NCI-H446 treated with DMSO at 0.1 percent for 48 hours (cell line): ENCODE measurements at regions not wholly inside any gene's neighbourhood (a gene's known extent, or its start where the extent isn't known, plus 50 kb on each side); places are given as distances from the start of the nearest gene placed in this dataset.
"Not testable (repeated sequence)": the region's sequence is repeated elsewhere in the genome, so short reads cannot be mapped to it uniquely, and the experiment has no call there.

Experiments used
- DNase-seq: peaks from one replicate; lab custom pipeline; 2025; lab: John Stamatoyannopoulos, UW

GRCh38 chr9:92242260-92243136 is 51.0 kb downstream of the IARS1 start:
- no peak for DNase-seq

DNA sequence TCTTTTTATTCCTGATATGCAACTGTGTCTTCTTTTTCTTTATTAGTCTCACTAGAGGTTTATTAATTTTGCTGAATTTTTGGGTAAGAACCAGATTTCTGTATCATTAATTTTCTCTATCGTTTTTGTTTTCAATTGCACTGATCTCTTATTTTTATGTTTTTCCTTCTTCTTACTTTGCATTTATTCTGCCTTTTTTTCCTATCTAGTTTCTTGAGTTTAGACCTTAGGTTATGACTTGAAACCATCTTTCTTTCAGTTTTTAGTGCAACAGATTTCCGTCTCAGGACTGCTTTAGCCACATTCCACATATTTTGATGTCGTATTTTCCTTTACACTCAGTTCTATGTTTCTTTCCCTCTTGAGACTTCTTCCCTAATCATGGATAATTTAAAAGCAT is 56.6 kb downstream of the IARS1 start:
- no peak for DNase-seq

DNA sequence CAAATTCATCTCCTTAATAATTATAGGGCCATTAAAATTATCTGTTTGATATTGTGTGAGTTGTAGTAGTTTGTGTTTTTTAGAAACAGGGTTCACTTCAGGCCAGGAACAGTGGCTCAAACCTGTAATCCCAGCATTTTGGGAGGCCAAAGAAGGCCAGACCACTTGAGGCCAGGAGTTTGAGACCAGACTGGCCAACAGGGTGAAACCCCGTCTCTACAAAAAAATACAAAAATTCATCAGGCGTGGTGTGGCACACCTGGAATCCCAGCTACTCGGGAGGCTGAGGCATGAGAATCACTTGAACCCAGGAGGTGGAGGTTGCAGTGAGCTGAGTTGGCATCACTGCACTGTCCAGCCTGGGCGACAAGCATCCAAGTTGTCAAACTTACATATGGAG is 57.0 kb downstream of the IARS1 start:
- no peak for DNase-seq

GRCh38 chr9:92234514-92234913 is 59.0 kb downstream of the IARS1 start:
- no peak for DNase-seq

GRCh38 chr9:92232190-92232589 is 61.3 kb downstream of the IARS1 start:
- no peak for DNase-seq

DNA sequence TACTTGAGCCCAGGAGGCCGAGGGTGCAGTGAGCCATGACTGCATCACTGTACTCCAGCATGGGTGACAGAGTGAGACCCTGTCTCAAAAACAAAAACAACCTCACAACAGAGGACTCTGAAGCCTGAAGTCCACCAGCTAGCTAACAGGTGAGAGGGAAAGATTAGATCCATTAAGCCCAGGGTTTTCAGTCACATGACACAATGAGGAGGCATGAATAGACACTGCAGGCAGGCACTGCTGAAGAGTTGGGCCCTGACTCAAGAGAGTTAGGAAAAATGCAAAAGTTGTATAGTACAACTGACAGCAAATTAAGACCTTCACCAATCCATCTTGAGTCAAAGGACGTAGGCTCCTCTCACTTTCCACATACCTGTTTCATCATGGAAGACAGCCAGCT is 64.9 kb downstream of the IARS1 start:
- DNase-seq = no peak

DNA sequence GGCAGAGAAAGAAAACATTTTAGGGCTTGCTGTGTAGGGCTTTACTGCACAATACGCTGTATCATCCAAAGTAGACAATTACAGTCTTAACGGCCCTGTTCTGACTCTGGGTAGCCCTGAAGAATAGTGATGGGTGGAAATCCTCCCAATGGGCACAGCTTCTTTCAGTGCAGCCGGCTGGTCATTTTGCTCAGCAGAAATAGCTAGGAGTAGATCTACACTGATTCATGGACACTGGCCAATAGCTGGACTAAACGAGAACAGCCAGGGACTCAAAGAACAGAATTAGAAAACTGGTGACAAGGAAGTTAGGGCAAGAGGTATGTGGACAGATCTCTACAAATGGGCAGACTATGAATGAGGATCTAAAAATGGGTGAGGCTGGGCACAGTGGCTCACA is 69.3 kb downstream of the IARS1 start:
- no peak for DNase-seq

- DNase-seq = no peak
Observed at GRCh38 chr9:92223758-92224157, 69.7 kb downstream of the IARS1 start.

DNA sequence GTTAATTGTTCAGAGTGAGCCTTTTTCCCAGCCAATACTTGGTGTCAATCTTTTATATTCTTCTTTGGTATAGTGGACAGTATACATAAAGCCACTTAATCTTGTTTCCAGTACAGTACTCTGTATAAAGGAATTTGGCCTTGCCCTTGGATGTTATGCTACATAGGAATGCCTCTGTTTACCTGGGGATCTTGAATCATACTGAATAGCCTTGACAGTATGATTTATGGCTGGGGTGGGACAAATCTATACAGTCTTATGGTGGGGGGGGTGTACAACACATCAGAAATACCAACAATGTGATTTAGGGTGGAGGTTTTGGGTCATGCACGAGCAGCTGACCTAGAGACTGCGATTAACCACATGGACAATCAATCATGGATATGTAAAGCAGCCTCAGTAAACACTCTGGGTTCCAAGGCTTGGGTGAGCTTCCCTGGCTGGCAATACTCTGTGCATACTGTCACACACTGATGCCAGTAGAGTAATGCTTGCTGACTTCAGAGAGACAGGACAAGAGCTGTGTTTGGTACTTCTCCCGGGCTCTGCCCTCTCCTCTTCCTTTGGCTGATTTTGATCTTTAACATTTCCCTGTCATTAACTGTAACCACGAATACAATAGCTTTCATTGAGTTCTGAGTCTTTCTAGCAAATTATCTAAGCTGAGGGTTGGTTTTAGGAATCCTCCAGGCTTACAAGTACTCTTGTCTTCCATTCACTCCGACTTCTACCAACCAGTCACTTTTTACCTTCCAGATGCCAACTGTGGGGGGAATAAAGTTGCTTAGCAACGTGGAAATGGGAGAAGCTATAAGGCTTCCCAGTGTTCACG is 84.6 kb downstream of the IARS1 start:
- DNase-seq = no peak

DNA sequence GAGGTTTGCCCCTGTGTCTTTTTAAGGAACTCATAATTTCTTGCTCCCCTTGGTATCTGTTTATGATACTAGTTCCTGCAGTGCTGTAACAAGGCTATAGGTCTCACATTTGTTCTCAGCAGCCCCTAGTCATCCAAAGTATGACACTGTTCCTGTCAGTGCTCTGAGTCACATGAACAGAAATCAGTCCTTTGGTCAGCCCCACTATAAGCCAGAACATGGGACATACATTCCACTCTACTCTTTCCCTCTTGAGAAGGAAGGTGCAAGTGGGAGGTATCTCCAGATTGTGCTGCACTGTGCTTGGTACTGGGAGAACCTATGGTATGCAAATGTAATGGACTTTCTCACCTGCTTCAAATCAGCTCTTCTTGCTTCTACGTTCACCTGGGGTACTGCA is 87.0 kb downstream of the IARS1 start:
- no peak for DNase-seq

DNA sequence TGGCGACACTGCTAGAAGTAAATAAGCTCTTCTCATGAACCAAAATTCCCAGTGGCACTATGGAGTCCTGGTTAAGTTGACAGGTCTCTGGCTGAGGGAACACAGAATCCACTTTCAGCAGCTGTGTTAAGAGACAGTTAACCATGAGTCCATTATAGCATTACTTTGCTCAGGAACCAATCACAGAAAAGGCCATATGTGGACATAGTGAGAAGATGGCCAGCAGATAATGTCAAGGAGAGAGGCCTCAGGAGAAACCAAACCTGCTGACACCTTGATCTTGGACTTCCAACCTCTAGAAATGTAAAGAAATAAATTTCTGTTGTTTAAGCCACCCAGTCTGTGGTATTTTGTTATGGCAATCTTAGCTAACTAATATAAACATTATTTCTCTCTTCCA is 88.7 kb upstream of the SPTLC1 start:
- not testable (repeated sequence) for DNase-seq

- not testable (repeated sequence) for DNase-seq
Observed at GRCh38 chr9:92198237-92198636, 83.0 kb upstream of the SPTLC1 start.

DNA sequence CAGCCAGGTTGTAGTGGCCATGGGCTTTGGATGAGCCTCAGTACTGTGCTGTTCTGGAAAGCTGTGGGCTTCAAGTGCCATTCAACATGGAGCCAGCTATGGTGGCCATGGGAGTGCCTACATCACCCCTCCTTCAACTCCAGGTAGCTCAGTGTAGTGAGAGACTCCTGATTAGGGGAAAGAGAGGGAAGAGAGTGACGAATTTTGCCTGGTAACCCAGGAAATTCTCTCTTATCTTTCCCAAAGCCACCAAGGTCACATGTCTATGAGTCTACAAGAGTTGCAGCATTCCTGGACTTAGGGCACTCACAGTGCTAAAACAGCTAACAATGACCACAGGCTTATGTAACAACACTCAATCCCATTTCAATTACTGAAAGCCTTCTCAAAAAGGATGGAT is 81.7 kb upstream of the SPTLC1 start:
- DNase-seq = no peak

- DNase-seq = no peak
Observed at GRCh38 chr9:92196400-92196799, 81.2 kb upstream of the SPTLC1 start.

- DNase-seq = no peak
Observed at GRCh38 chr9:92191801-92192200, 76.6 kb upstream of the SPTLC1 start.

GRCh38 chr9:92190536-92190790 is 75.2 kb upstream of the SPTLC1 start:
- DNase-seq = no peak

- no peak for DNase-seq
Observed at GRCh38 chr9:92189782-92190535, 74.7 kb upstream of the SPTLC1 start.

GRCh38 chr9:92188969-92189781 is 74.0 kb upstream of the SPTLC1 start:
- DNase-seq = no peak

- no peak for DNase-seq
Observed at GRCh38 chr9:92187989-92188714, 72.9 kb upstream of the SPTLC1 start.

GRCh38 chr9:92187390-92187789 is 72.2 kb upstream of the SPTLC1 start:
- DNase-seq = no peak

- DNase-seq = no peak
Observed at GRCh38 chr9:92186631-92187030, 71.4 kb upstream of the SPTLC1 start.
